ENCODE measurements at regions not wholly inside any gene's neighbourhood (a gene's known extent, or its start where the extent isn't known, plus 50 kb on each side); places are given as distances from the start of the nearest gene placed in this dataset.

- TF ChIP-seq NFAT5 (CRISPR knock-in tag; IDR thresholded peaks at IDR 0.05) (no peak), CBFB (CRISPR knock-in tag; IDR thresholded peaks at IDR 0.05) (no peak), ZSCAN30 (CRISPR knock-in tag; IDR thresholded peaks at IDR 0.05) (no peak), MTA1 (CRISPR knock-in tag; IDR thresholded peaks at IDR 0.05; ENCODE audit: borderline replicate concordance) (no peak; the same call in 1 of the 2 replicates), STAG1 (CRISPR knock-in tag; IDR thresholded peaks at IDR 0.05) (no peak), ZNF296 (CRISPR knock-in tag; conservative IDR thresholded peaks at IDR 0.05) (no peak), ZNF878 (CRISPR knock-in tag; IDR thresholded peaks at IDR 0.05) (no peak), MTF2 (CRISPR knock-in tag; IDR thresholded peaks at IDR 0.05; ENCODE audit: borderline replicate concordance) (no peak), PITX1 (CRISPR knock-in tag; IDR thresholded peaks at IDR 0.05) (no peak), ZNF33A (CRISPR knock-in tag; IDR thresholded peaks at IDR 0.05; ENCODE audit: borderline replicate concordance) (no peak), ZBTB46 (CRISPR knock-in tag; IDR thresholded peaks at IDR 0.05; ENCODE audit: borderline replicate concordance) (no peak), SMARCE1 (IDR thresholded peaks at IDR 0.05; ENCODE audit: borderline replicate concordance) (no peak), SPEN (CRISPR knock-in tag; IDR thresholded peaks at IDR 0.05; ENCODE audit: low read depth) (no peak), ARNTL (CRISPR knock-in tag; IDR thresholded peaks at IDR 0.05) (no peak), ZNF572 (CRISPR knock-in tag; IDR thresholded peaks at IDR 0.05) (no peak), POLR2AphosphoS2 (IDR thresholded peaks at IDR 0.05; ENCODE audit: low read depth, low read length) (no peak), FOXA1 (IDR thresholded peaks at IDR 0.05) (no peak), FOXA1 (CRISPR knock-in tag; IDR thresholded peaks at IDR 0.05) (peak; percentile 63; the same call in 1 of the 2 replicates), JUND (CRISPR knock-in tag; IDR thresholded peaks at IDR 0.05) (no peak), ZNF282 (IDR thresholded peaks at IDR 0.05; ENCODE audit: partially characterized antibody) (no peak), ZNF20 (CRISPR knock-in tag; IDR thresholded peaks at IDR 0.05) (no peak), MED1 (CRISPR knock-in tag; IDR thresholded peaks at IDR 0.05) (peak; percentile 45; the same call in 1 of the 2 replicates)
These were observed 237.0 kb upstream of the SEMA3C start (continued) for GRCh38 chr7:81155654-81156373.

Data from HepG2 (cell line).